Neural cell (in vitro differentiated cells): ENCODE measurements at regions not wholly inside any gene's neighbourhood (a gene's known extent, or its start where the extent isn't known, plus 50 kb on each side); places are given as distances from the start of the nearest gene placed in this dataset.

Experiments used
- H2AFZ ChIP-seq: fragments of 200-600, 300-800 bp; sonication (generic), shearing (Covaris generic); 2 replicates; pipeline ENCODE4 v1.6.0; 2014; ENCODE audit warnings: low read depth, mild to moderate bottlenecking, antibody characterized with exemption, low read length, moderate library complexity
- H3F3A ChIP-seq: fragments of 200-600 bp; shearing (Covaris generic); 2 replicates; pipeline ENCODE4 v1.6.1; 2016; ENCODE audit warnings: mild to moderate bottlenecking, moderate library complexity, mixed read lengths, antibody characterized with exemption, low read length; ENCODE audit not compliant: insufficient read depth, poor library complexity, severe bottlenecking
- H3K27ac ChIP-seq: fragments of 200-600, 300-800 bp; sonication (generic), shearing (Covaris generic); 2 replicates; pipeline ENCODE4 v1.5.1; 2014; ENCODE audit warnings: mild to moderate bottlenecking, low read length, moderate library complexity
- H3K27me3 ChIP-seq: fragments of 300-800, 200-600 bp; sonication (generic), shearing (Covaris generic); 2 replicates; pipeline ENCODE4 v1.6.0; 2014; ENCODE audit warnings: mild to moderate bottlenecking, low read depth, low read length, moderate library complexity; ENCODE audit not compliant: insufficient read depth
- H3K36me3 ChIP-seq: fragments of 300-800, 200-600 bp; sonication (generic), shearing (Covaris generic); 2 replicates; pipeline ENCODE4 v1.5.1; 2014; ENCODE audit warnings: mild to moderate bottlenecking, antibody characterized with exemption, low read length, moderate library complexity; ENCODE audit not compliant: insufficient read depth
- H3K4me2 ChIP-seq: fragments of 300-800, 200-600 bp; sonication (generic), shearing (Covaris generic); 2 replicates; pipeline ENCODE4 v1.6.0; 2014; ENCODE audit warnings: mild to moderate bottlenecking, low read length
- H3K4me3 ChIP-seq: fragments of 300-800, 200-600 bp; sonication (generic), shearing (Covaris generic); 2 replicates; pipeline ENCODE4 v1.5.1; 2014; ENCODE audit warnings: mild to moderate bottlenecking, low read length, moderate library complexity
- H3K79me2 ChIP-seq: fragments of 200-600 bp; shearing (Covaris generic); replicated peaks from 2 replicates; pipeline ENCODE4 v1.6.0; 2014; ENCODE audit warnings: mild to moderate bottlenecking, low read length, moderate library complexity; ENCODE audit not compliant: insufficient read depth
- H3K9ac ChIP-seq: fragments of 300-800, 200-600 bp; sonication (generic), shearing (Covaris generic); 2 replicates; pipeline ENCODE4 v1.6.1; 2016; ENCODE audit warnings: mild to moderate bottlenecking, low read length, mixed read lengths
- H3K9me2 ChIP-seq: fragments of 200-600 bp; shearing (Covaris generic); 2 replicates; pipeline ENCODE4 v1.6.1; 2016; ENCODE audit warnings: mild to moderate bottlenecking, low read length, mixed read lengths; ENCODE audit not compliant: insufficient read depth
- H3K9me3 ChIP-seq: fragments of 200-600, 300-800 bp; sonication (generic), shearing (Covaris generic); 2 replicates; pipeline ENCODE4 v1.6.1; 2016; ENCODE audit warnings: mild to moderate bottlenecking, mixed run types, low read length, moderate library complexity, mixed read lengths
- H4K20me1 ChIP-seq: fragments of 200-600 bp; shearing (Covaris generic); 2 replicates; pipeline ENCODE4 v1.6.1; 2016; ENCODE audit warnings: mild to moderate bottlenecking, mixed run types; ENCODE audit not compliant: insufficient read depth
- CTCF ChIP-seq: fragments of 450-650 bp; IDR thresholded peaks from 2 replicates; pipeline ENCODE4 v1.5.1; 2014; ENCODE audit warnings: antibody characterized with exemption, mild to moderate bottlenecking, moderate library complexity; ENCODE audit not compliant: poor library complexity, severe bottlenecking
- EP300 ChIP-seq: fragments of 450-650 bp; conservative IDR thresholded peaks from 2 replicates; pipeline ENCODE4 v1.6.1; 2014; ENCODE audit warnings: antibody characterized with exemption, mild to moderate bottlenecking, moderate library complexity; ENCODE audit not compliant: poor library complexity, severe bottlenecking
- EZH2 ChIP-seq: fragments of 200-600, 300-800 bp; shearing (Covaris generic), sonication (generic); IDR thresholded peaks from 2 replicates; pipeline ENCODE4 v1.6.1; 2014; ENCODE audit warnings: antibody characterized with exemption, low read length, borderline replicate concordance, mild to moderate bottlenecking; ENCODE audit not compliant: insufficient read depth, poor library complexity, severe bottlenecking
- MXI1 ChIP-seq: fragments of 450-650 bp; conservative IDR thresholded peaks from 2 replicates; pipeline ENCODE4 v1.6.1; 2014; ENCODE audit warnings: antibody characterized with exemption, mild to moderate bottlenecking; ENCODE audit not compliant: poor library complexity, severe bottlenecking
- POLR2AphosphoS5 ChIP-seq: IDR thresholded peaks from 2 replicates; pipeline ENCODE4 v1.6.1; 2012
- RAD21 ChIP-seq: fragments of 450-650 bp; conservative IDR thresholded peaks from 2 replicates; pipeline ENCODE4 v1.6.1; 2014; ENCODE audit warnings: antibody characterized with exemption, mild to moderate bottlenecking, moderate library complexity
- SMC3 ChIP-seq: fragments of 450-650 bp; conservative IDR thresholded peaks from 2 replicates; pipeline ENCODE4 v1.6.1; 2014; ENCODE audit warnings: antibody characterized with exemption, mild to moderate bottlenecking, moderate library complexity; ENCODE audit not compliant: poor library complexity
- TAF1 ChIP-seq: IDR thresholded peaks from 2 replicates; pipeline ENCODE4 v1.6.1; 2012; ENCODE audit warnings: low read depth
- TF ChIP-seq, protein P1 (sequence below): IDR thresholded peaks from 2 replicates; pipeline ENCODE4 v1.6.1; 2012; ENCODE audit warnings: borderline replicate concordance

GRCh38 chr3:165622356-165622755 is 214.9 kb downstream of the BCHE start:
- H3K9me2 ChIP-seq = no peaks in the 10 kb centered on the region
- H4K20me1 ChIP-seq = no peaks in the 10 kb centered on the region
- no peaks in the 10 kb centered on the region for H3F3A ChIP-seq
- no peak overlapping the region for H3K9ac ChIP-seq
- H3K27me3 ChIP-seq = no peaks in the 10 kb centered on the region
- H3K9me3 ChIP-seq = no peaks in the 10 kb centered on the region
- H3K4me2 ChIP-seq = no peak overlapping the region
- H2AFZ ChIP-seq = no peak overlapping the region
- no peak overlapping the region for H3K4me3 ChIP-seq
- no peak overlapping the region for H3K27ac ChIP-seq
- TF ChIP-seq TAF1 (no peak), RAD21 (no peak), CTCF (no peak), EZH2 (no peak), SMC3 (no peak), POLR2AphosphoS5 (no peak), MXI1 (no peak)
- TF ChIP-seq, protein P1, sequence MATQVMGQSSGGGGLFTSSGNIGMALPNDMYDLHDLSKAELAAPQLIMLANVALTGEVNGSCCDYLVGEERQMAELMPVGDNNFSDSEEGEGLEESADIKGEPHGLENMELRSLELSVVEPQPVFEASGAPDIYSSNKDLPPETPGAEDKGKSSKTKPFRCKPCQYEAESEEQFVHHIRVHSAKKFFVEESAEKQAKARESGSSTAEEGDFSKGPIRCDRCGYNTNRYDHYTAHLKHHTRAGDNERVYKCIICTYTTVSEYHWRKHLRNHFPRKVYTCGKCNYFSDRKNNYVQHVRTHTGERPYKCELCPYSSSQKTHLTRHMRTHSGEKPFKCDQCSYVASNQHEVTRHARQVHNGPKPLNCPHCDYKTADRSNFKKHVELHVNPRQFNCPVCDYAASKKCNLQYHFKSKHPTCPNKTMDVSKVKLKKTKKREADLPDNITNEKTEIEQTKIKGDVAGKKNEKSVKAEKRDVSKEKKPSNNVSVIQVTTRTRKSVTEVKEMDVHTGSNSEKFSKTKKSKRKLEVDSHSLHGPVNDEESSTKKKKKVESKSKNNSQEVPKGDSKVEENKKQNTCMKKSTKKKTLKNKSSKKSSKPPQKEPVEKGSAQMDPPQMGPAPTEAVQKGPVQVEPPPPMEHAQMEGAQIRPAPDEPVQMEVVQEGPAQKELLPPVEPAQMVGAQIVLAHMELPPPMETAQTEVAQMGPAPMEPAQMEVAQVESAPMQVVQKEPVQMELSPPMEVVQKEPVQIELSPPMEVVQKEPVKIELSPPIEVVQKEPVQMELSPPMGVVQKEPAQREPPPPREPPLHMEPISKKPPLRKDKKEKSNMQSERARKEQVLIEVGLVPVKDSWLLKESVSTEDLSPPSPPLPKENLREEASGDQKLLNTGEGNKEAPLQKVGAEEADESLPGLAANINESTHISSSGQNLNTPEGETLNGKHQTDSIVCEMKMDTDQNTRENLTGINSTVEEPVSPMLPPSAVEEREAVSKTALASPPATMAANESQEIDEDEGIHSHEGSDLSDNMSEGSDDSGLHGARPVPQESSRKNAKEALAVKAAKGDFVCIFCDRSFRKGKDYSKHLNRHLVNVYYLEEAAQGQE = no peak
- no peaks in the 10 kb centered on the region for H3K79me2 ChIP-seq
- no peaks in the 10 kb centered on the region for H3K36me3 ChIP-seq

DNA sequence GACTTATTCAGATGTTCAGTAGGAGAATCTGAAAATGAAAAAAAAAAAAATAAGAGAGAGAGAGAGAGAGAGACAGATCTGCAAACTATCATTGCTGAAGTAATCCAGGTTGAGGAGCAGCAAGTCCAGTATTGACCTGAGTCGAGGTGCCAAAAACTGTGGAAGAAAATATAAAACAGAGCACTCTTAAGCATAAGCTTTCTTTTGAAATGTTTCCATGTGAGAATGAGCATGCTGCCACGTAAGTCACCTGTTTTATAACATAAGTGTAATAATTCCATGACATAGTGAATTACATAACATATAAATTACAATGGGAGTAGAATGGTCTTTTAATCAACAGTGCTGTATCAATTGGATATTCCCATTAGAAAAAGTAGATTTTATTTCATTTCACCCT is 218.2 kb downstream of the BCHE start:
- no peaks in the 10 kb centered on the region for H3F3A ChIP-seq
- H3K27me3 ChIP-seq = no peaks in the 10 kb centered on the region
- H3K27ac ChIP-seq = no peak overlapping the region
- H3K79me2 ChIP-seq = no peaks in the 10 kb centered on the region
- TF ChIP-seq EZH2 (no peak), RAD21 (no peak), POLR2AphosphoS5 (no peak)
- H4K20me1 ChIP-seq = no peaks in the 10 kb centered on the region
- no peak overlapping the region for H3K9ac ChIP-seq
- H3K36me3 ChIP-seq = no peaks in the 10 kb centered on the region
- no peak overlapping the region for H2AFZ ChIP-seq
- no peak overlapping the region for H3K4me3 ChIP-seq
- no peaks in the 10 kb centered on the region for H3K9me2 ChIP-seq
- H3K4me2 ChIP-seq = no peak overlapping the region
- no peaks in the 10 kb centered on the region for H3K9me3 ChIP-seq

DNA sequence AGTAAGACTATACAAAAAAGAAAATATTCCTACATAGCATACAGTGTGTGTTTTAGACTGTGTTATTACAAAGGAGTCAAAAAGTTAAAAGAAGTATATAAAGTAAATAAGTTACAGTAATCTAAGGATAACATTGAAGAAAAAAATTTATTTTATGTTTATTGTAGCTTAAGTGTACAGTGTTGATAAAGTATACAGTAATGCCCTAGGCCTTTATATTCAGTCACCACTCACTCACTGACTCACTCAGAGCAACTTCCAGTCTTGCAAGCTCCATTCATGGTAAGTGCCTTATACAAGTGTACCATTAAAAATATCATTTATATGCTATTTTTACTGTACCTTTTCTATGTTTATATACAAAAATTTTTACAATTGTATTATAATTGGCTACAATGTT is 220.1 kb downstream of the BCHE start:
- H3K36me3 ChIP-seq = no peaks in the 10 kb centered on the region
- H3K79me2 ChIP-seq = no peaks in the 10 kb centered on the region
- no peak overlapping the region for H3K4me3 ChIP-seq
- no peaks in the 10 kb centered on the region for H3K9me2 ChIP-seq
- no peak overlapping the region for H3K27ac ChIP-seq
- no peaks in the 10 kb centered on the region for H3K9me3 ChIP-seq
- no peaks in the 10 kb centered on the region for H4K20me1 ChIP-seq
- no peak overlapping the region for H3K9ac ChIP-seq
- H3K4me2 ChIP-seq = no peak overlapping the region
- no peak overlapping the region for H2AFZ ChIP-seq
- no peaks in the 10 kb centered on the region for H3K27me3 ChIP-seq
- no peaks in the 10 kb centered on the region for H3F3A ChIP-seq
- no peak for TF ChIP-seq TAF1
- no peak for TF ChIP-seq EZH2
- TF ChIP-seq SMC3 = no peak
- TF ChIP-seq, protein P1 = no peak
- TF ChIP-seq EP300 = no peak
- no peak for TF ChIP-seq POLR2AphosphoS5
- no peak for TF ChIP-seq CTCF
- TF ChIP-seq RAD21 = no peak
- TF ChIP-seq MXI1 = no peak
